ENCODE measurements at regions not wholly inside any gene's neighbourhood (a gene's known extent, or its start where the extent isn't known, plus 50 kb on each side); places are given as distances from the start of the nearest gene placed in this dataset.
"Not testable (repeated sequence)": the region's sequence is repeated elsewhere in the genome, so short reads cannot be mapped to it uniquely, and the experiment has no call there.

GRCh38 chr2:192469612-192470011 lies 274.9 kb upstream of the TMEFF2 start:
- DNase-seq: no peak

GRCh38 chr2:192467953-192468660 lies 273.4 kb upstream of the TMEFF2 start:
- DNase-seq: no peak

GRCh38 chr2:192465141-192465540 lies 270.4 kb upstream of the TMEFF2 start:
- no peak for DNase-seq

- no peak for DNase-seq
Observed at GRCh38 chr2:192459422-192459821, 264.7 kb upstream of the TMEFF2 start.

GRCh38 chr2:192448881-192449280 lies 254.1 kb upstream of the TMEFF2 start:
- no peak for DNase-seq

- no peak for DNase-seq
Observed at GRCh38 chr2:192444286-192444838, 249.6 kb upstream of the TMEFF2 start.

- DNase-seq: no peak
Observed at GRCh38 chr2:192443831-192444230, 249.1 kb upstream of the TMEFF2 start.

GRCh38 chr2:192438239-192438638 lies 243.5 kb upstream of the TMEFF2 start:
- DNase-seq: no peak

GRCh38 chr2:192437653-192438052 lies 242.9 kb upstream of the TMEFF2 start:
- no peak for DNase-seq

GRCh38 chr2:192424243-192424642 lies 229.5 kb upstream of the TMEFF2 start:
- DNase-seq: no peak

GRCh38 chr2:192419786-192420185 lies 225.1 kb upstream of the TMEFF2 start:
- DNase-seq: no peak

- DNase-seq: peak; percentile 7
Observed at GRCh38 chr2:192416060-192416459, 221.3 kb upstream of the TMEFF2 start.

GRCh38 chr2:192414794-192415193 lies 220.1 kb upstream of the TMEFF2 start:
- DNase-seq: no peak

- no peak for DNase-seq
Observed at GRCh38 chr2:192413812-192414681, 219.3 kb upstream of the TMEFF2 start.

- DNase-seq: not testable (repeated sequence)
Observed at GRCh38 chr2:192412866-192413265, 218.1 kb upstream of the TMEFF2 start.

- DNase-seq: no peak
Observed at GRCh38 chr2:192412394-192412793, 217.7 kb upstream of the TMEFF2 start.

GRCh38 chr2:192411755-192412154 lies 217.0 kb upstream of the TMEFF2 start:
- no peak for DNase-seq

GRCh38 chr2:192410319-192410718 lies 215.6 kb upstream of the TMEFF2 start:
- no peak for DNase-seq

GRCh38 chr2:192407692-192408091 lies 213.0 kb upstream of the TMEFF2 start:
- no peak for DNase-seq

GRCh38 chr2:192398236-192398635 lies 203.5 kb upstream of the TMEFF2 start:
- DNase-seq: no peak

GRCh38 chr2:192394605-192395004 lies 199.9 kb upstream of the TMEFF2 start:
- no peak for DNase-seq

GRCh38 chr2:192391041-192391440 lies 196.3 kb upstream of the TMEFF2 start:
- no peak for DNase-seq

- DNase-seq: no peak
Observed at GRCh38 chr2:192390401-192390800, 195.7 kb upstream of the TMEFF2 start.

GRCh38 chr2:192384191-192384590 lies 189.5 kb upstream of the TMEFF2 start:
- not testable (repeated sequence) for DNase-seq
